Coronary artery (tissue), 2 donors: ENCODE measurements at regions not wholly inside any gene's neighbourhood (a gene's known extent, or its start where the extent isn't known, plus 50 kb on each side); places are given as distances from the start of the nearest gene placed in this dataset.
A peak's percentile ranks its signal among the peaks of the same experiment; 100 is the strongest.

ENCODE experiments used
- DNase-seq: peaks from one replicate; pipeline ENCODE4 v3.0.0-alpha.2; 2017; ENCODE audit warnings: low spot score
- H3K27ac ChIP-seq, 2 donors: fragments of 200-600 bp; sonication (generic); one replicate each; pipeline ENCODE4 v1.5.1; 2016 to 2019
- H3K4me3 ChIP-seq: fragments of 200-600 bp; sonication (generic); 2 replicates; pipeline ENCODE4 v1.5.1; 2016; ENCODE audit warnings: mild to moderate bottlenecking, moderate library complexity
- TF ChIP-seq, protein P1 (sequence below): fragments of 200-600 bp; sonication (generic); IDR thresholded peaks from one replicate; pipeline ENCODE4 v1.5.1; 2019; ENCODE audit warnings: antibody characterized with exemption

DNA sequence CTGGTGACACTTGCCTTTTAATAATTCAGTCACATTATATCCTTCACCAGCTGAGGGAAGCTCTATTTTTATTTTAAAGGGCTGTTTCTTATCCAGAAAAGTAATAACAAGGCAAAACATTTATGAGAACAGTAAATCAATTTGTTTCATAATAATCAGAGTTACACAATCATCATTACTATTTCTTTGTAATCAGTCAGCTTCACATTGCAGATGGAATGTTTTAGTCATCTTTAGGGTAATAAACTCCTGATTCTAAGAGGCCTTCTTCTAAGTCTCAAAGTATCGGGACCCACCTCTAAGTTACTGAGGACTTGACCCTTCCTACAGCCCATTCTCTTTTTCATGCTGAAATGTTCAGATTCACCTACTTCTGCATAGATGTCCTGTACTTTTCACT, 298.3 kb upstream of the TGFBR2 start:
- Histone ChIP-seq H3K27ac (peak overlapping the region; percentile 42 to 56), H3K4me3 (no peak overlapping the region)
- DNase-seq = no peak
- TF ChIP-seq, protein P1, sequence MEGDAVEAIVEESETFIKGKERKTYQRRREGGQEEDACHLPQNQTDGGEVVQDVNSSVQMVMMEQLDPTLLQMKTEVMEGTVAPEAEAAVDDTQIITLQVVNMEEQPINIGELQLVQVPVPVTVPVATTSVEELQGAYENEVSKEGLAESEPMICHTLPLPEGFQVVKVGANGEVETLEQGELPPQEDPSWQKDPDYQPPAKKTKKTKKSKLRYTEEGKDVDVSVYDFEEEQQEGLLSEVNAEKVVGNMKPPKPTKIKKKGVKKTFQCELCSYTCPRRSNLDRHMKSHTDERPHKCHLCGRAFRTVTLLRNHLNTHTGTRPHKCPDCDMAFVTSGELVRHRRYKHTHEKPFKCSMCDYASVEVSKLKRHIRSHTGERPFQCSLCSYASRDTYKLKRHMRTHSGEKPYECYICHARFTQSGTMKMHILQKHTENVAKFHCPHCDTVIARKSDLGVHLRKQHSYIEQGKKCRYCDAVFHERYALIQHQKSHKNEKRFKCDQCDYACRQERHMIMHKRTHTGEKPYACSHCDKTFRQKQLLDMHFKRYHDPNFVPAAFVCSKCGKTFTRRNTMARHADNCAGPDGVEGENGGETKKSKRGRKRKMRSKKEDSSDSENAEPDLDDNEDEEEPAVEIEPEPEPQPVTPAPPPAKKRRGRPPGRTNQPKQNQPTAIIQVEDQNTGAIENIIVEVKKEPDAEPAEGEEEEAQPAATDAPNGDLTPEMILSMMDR = no peak

DNA sequence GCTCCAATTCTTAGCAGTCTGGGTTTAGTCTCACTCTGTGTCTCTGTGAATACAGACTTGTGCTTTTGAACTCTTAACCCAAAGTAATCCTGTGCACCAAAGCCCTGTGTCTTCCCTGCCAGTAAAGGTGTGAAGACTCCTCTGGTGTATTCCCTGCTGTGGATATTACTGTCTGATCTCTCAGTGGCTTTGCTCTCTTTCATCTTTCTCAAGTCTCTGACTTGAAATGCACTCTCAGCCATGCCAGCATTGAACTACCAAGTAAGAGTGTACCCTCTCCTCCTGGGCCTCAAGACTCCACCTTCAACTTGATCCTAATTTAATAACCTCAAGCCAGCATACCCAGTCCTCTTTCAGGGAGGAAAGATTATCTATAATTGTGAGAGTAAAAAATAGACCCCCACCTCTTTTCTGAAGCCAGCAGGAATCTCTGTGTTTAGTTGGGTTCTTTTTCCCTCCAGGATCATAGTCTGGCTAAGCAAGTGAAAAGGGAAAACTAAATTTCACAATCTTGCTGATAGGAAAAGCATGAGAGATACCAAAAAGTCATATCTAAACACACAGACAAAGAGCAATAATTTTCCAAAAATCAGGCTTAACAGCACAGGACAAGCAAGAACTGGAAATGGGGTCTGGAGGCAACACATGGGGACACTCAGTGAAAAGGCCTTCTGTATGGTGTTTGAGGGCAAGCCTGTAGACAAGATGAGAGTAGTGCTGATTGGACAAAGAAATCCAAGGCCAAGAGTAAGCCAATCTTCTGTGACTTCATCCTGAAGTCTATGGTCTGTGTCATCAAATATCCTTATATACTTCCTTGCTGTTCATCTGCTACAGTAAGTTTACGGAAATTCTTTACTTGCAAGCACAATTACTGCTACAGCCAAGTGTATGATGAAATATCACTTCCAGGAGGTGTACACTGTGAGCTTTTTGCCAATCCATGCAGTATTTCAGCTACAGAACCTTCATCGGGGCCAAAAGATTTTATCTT, 296.1 kb upstream of the TGFBR2 start:
- TF ChIP-seq, protein P1 = no peak
- no peak for DNase-seq
- H3K27ac ChIP-seq = peak overlapping the region in 1 of 2 donors; percentile 27
- no peak overlapping the region for H3K4me3 ChIP-seq

DNA sequence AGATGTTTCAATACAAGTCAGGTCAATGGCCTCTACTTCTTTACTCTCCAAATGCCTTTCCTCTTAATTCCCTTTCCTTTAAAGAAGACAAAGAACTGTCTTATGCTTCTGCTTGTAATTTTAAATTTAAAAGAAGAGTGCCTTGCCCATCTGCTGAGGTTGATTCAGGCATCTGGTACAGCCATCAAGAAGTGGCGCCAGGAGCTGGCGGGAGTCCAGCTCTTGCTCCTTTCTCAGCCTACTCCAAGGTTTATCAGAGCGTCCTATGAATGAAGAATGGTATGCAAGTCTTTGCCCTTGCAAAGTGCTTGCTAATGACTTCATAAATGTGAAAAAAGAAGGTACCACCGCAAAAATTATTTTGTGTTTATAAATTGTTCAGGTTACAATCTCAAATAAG, 294.6 kb upstream of the TGFBR2 start:
- TF ChIP-seq, protein P1 = no peak
- Histone ChIP-seq H3K27ac (no peak overlapping the region), H3K4me3 (no peak overlapping the region)
- DNase-seq = no peak

DNA sequence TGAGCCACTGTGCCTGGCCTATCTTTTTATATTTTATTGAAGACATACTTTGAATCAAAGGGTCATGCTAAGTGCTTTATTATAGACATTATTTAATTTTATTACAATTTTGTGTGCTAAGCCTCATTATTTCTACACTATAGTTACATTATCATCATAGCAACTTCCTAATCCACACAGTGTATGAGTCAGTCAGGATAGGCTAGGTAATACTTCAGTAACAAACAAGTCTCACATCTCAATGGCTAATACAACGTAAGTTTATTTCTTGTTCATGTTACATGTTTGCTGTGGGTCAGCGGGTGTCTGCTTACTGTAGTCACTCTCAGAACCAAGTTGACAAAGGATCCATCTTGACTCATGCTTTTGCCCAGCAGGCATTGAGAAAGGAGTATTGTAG, 292.6 kb upstream of the TGFBR2 start:
- no peak for DNase-seq
- Histone ChIP-seq H3K27ac (no peak overlapping the region), H3K4me3 (no peak overlapping the region)
- TF ChIP-seq, protein P1 = no peak

DNA sequence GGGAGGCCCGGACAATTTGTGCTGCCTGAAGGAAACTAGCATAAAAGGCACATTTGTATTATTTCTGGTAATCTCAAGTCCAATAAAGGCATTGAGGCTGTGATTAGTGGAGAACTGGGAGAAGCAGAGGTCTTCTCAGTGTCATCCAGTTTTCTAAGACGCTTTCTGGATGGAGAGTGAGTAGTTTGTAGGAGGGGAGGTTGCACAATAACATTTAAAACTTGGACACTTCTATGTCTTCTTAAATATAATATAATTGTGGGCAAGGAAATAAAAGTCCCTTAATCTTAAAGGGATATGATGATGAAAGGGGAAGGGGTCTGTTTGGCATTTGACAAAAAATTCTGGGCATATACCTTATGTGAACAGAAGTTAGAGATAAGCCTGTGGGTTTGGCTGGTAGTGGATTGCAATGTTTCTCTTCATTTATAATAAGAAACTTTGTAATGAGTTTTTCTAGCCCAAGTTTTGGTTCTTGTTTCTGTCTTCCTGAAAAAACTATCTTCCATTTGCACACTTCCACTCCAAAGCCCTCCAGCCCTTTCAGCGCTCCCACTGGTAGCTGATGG, 291.6 kb upstream of the TGFBR2 start:
- TF ChIP-seq, protein P1 = no peak
- Histone ChIP-seq H3K4me3 (no peak overlapping the region), H3K27ac (peak overlapping the region in 1 of 2 donors; percentile 23)
- no peak for DNase-seq

DNA sequence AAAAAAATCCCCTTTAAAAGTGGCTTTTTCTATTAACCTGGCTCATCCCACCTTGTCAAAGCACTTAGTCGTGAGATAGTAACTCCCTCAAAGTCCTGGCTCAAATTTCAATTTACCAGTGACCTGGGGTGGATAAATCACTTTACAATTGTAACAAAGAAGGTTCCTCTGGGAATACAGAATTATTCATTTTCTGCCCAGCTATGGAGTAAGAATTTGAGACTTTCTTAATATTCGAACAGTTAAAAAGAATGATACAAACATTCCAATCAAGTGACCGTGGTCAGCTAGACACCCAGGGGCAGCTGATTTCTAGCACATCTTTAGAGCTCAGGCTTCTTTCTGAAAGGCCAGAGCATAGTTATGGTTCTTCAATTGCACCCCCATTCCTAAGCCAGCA, 291.0 kb upstream of the TGFBR2 start:
- no peak for DNase-seq
- Histone ChIP-seq H3K4me3 (no peak overlapping the region), H3K27ac (peak overlapping the region in 1 of 2 donors; percentile 28)
- TF ChIP-seq, protein P1 = no peak
